Smooth muscle cell (in vitro differentiated cells): ENCODE measurements at regions not wholly inside any gene's neighbourhood (a gene's known extent, or its start where the extent isn't known, plus 50 kb on each side); places are given as distances from the start of the nearest gene placed in this dataset.

ENCODE experiments used
- DNase-seq: peaks from one replicate; lab custom pipeline; 2025; ENCODE audit not compliant: unreplicated experiment; lab: John Stamatoyannopoulos, UW
- H2AFZ ChIP-seq: fragments of 200-600 bp; sonication (generic); 2 replicates; pipeline ENCODE4 v1.6.0; 2016; ENCODE audit warnings: antibody characterized with exemption, low read depth, mild to moderate bottlenecking
- H3F3A ChIP-seq: fragments of 200-600 bp; sonication (generic); 2 replicates; pipeline ENCODE4 v1.6.0; 2017; ENCODE audit warnings: antibody characterized with exemption, low read depth
- H3K27ac ChIP-seq: fragments of 200-600 bp; sonication (generic); 2 replicates; pipeline ENCODE4 v1.5.1; 2016; ENCODE audit warnings: low read depth, mild to moderate bottlenecking
- H3K27me3 ChIP-seq: fragments of 200-600 bp; sonication (generic); 2 replicates; pipeline ENCODE4 v1.6.1; 2016; ENCODE audit warnings: low read depth, mild to moderate bottlenecking
- H3K36me3 ChIP-seq: fragments of 200-600 bp; sonication (generic); 2 replicates; pipeline ENCODE4 v1.5.1; 2016; ENCODE audit warnings: low read depth
- H3K4me1 ChIP-seq: fragments of 200-600 bp; sonication (generic); 2 replicates; pipeline ENCODE4 v1.5.1; 2016; ENCODE audit warnings: low read depth
- H3K4me2 ChIP-seq: fragments of 200-600 bp; sonication (generic); 2 replicates; pipeline ENCODE4 v1.6.0; 2016; ENCODE audit warnings: mild to moderate bottlenecking
- H3K4me3 ChIP-seq: fragments of 200-600 bp; sonication (generic); 2 replicates; pipeline ENCODE4 v1.5.1; 2016; ENCODE audit warnings: mild to moderate bottlenecking
- H3K79me2 ChIP-seq: fragments of 200-600 bp; sonication (generic); 2 replicates; pipeline ENCODE4 v1.6.0; 2016; ENCODE audit warnings: low read depth, mild to moderate bottlenecking
- H3K9ac ChIP-seq: fragments of 200-600 bp; sonication (generic); 2 replicates; pipeline ENCODE4 v1.6.0; 2016; ENCODE audit warnings: low read depth
- H3K9me3 ChIP-seq: fragments of 200-600 bp; sonication (generic); replicated peaks from 2 replicates; pipeline ENCODE4 v1.5.1; 2016; ENCODE audit warnings: low read depth
- H4K20me1 ChIP-seq: fragments of 200-600 bp; sonication (generic); 2 replicates; pipeline ENCODE4 v1.6.0; 2016; ENCODE audit warnings: low read depth
- CTCF ChIP-seq: fragments of 200-600 bp; sonication (generic); IDR thresholded peaks from 2 replicates; pipeline ENCODE4 v1.5.1; 2017; ENCODE audit warnings: borderline replicate concordance, mild to moderate bottlenecking, antibody characterized with exemption; ENCODE audit not compliant: insufficient read depth, poor library complexity, severe bottlenecking
- WGBS: methylation state at CpG from one replicate; pipeline ENCODE4 v1.1.7; 2016; ENCODE audit warnings: low lambda C conversion rate; 5-methylcytosine and 5-hydroxymethylcytosine counted together

GRCh38 chr12:77324416-77324762 is 259.0 kb upstream of the E2F7 start:
- no peaks in the 10 kb centered on the region for H3K9me3 ChIP-seq
- no peak for TF ChIP-seq CTCF
- H3K4me3 ChIP-seq, result peak overlapping the region; percentile 85
- whole genome bisulfite sequencing, result 2% methylated on average over 15 of the region's 15 CpGs
- H3K79me2 ChIP-seq, result no peaks in the 10 kb centered on the region
- no peak overlapping the region for H3K27ac ChIP-seq
- no peaks in the 10 kb centered on the region for H3F3A ChIP-seq
- peaks cover 45% of the 10 kb centered on the region for H3K27me3 ChIP-seq
- peak overlapping the region; percentile 96 for H2AFZ ChIP-seq
- no peak overlapping the region for H3K9ac ChIP-seq
- H4K20me1 ChIP-seq, result no peaks in the 10 kb centered on the region
- H3K4me2 ChIP-seq, result peak overlapping the region; percentile 98
- DNase-seq, result no peak
- peaks cover 5% of the 10 kb centered on the region for H3K4me1 ChIP-seq
- no peaks in the 10 kb centered on the region for H3K36me3 ChIP-seq

GRCh38 chr12:77323788-77324415 is 258.5 kb upstream of the E2F7 start:
- no peaks in the 10 kb centered on the region for H3K36me3 ChIP-seq
- DNase-seq, result no peak
- peak overlapping the region; percentile 96 for H2AFZ ChIP-seq
- no peak overlapping the region for H3K9ac ChIP-seq
- H3K27me3 ChIP-seq, result peaks cover 40% of the 10 kb centered on the region
- H3K4me2 ChIP-seq, result peak overlapping the region; percentile 98
- no peaks in the 10 kb centered on the region for H3F3A ChIP-seq
- H3K79me2 ChIP-seq, result no peaks in the 10 kb centered on the region
- WGBS, result 87% methylated on average over 6 of the region's 6 CpGs
- no peaks in the 10 kb centered on the region for H4K20me1 ChIP-seq
- TF ChIP-seq CTCF, result no peak
- peak overlapping the region; percentile 85 for H3K4me3 ChIP-seq
- H3K27ac ChIP-seq, result no peak overlapping the region
- H3K4me1 ChIP-seq, result peaks cover 6% of the 10 kb centered on the region
- no peaks in the 10 kb centered on the region for H3K9me3 ChIP-seq

- no peaks in the 10 kb centered on the region for H3K36me3 ChIP-seq
- H3K9me3 ChIP-seq, result no peaks in the 10 kb centered on the region
- H3K4me3 ChIP-seq, result no peak overlapping the region
- H3K27me3 ChIP-seq, result no peaks in the 10 kb centered on the region
- H3F3A ChIP-seq, result no peaks in the 10 kb centered on the region
- no peak for DNase-seq
- no peak overlapping the region for H2AFZ ChIP-seq
- H3K27ac ChIP-seq, result no peak overlapping the region
- no peak overlapping the region for H3K9ac ChIP-seq
- TF ChIP-seq CTCF, result no peak
- H3K4me1 ChIP-seq, result peaks cover 6% of the 10 kb centered on the region
- WGBS, result 61% methylated on average over 2 of the region's 2 CpGs
- H3K4me2 ChIP-seq, result no peak overlapping the region
- no peaks in the 10 kb centered on the region for H4K20me1 ChIP-seq
- H3K79me2 ChIP-seq, result no peaks in the 10 kb centered on the region
Observed at GRCh38 chr12:77319166-77319565, 253.8 kb upstream of the E2F7 start.

- 88% methylated on average over 3 of the region's 3 CpGs for WGBS
- no peaks in the 10 kb centered on the region for H3K9me3 ChIP-seq
- H4K20me1 ChIP-seq, result no peaks in the 10 kb centered on the region
- no peak overlapping the region for H2AFZ ChIP-seq
- no peak overlapping the region for H3K4me2 ChIP-seq
- no peak overlapping the region for H3K9ac ChIP-seq
- H3K36me3 ChIP-seq, result no peaks in the 10 kb centered on the region
- DNase-seq, result no peak
- peaks cover 6% of the 10 kb centered on the region for H3K4me1 ChIP-seq
- H3K27me3 ChIP-seq, result no peaks in the 10 kb centered on the region
- no peaks in the 10 kb centered on the region for H3F3A ChIP-seq
- H3K79me2 ChIP-seq, result no peaks in the 10 kb centered on the region
- TF ChIP-seq CTCF, result no peak
- H3K27ac ChIP-seq, result no peak overlapping the region
- H3K4me3 ChIP-seq, result no peak overlapping the region
Observed at GRCh38 chr12:77315407-77315806, 250.0 kb upstream of the E2F7 start.
